Ovary (tissue), 7 donors: ENCODE measurements at regions not wholly inside any gene's neighbourhood (a gene's known extent, or its start where the extent isn't known, plus 50 kb on each side); places are given as distances from the start of the nearest gene placed in this dataset.

Experiments used
- DNase-seq, 5 donors: peaks; one replicate each; pipeline ENCODE4 v3.0.0-alpha.2; 2019 to 2020
- H3K27ac ChIP-seq, 2 donors: fragments of 200-600 bp; one replicate each; pipeline versions ENCODE4 v1.5.1 to v1.8.0; 2019 to 2022
- H3K27me3 ChIP-seq: fragments of 200-600 bp; one replicate; pipeline ENCODE4 v1.8.0; 2022
- H3K36me3 ChIP-seq: fragments of 200-600 bp; sonication (generic); one replicate; pipeline ENCODE4 v1.5.1; 2019
- H3K4me1 ChIP-seq: one replicate; pipeline ENCODE4 v1.8.1; 2013; ENCODE audit warnings: mild to moderate bottlenecking, moderate library complexity; ENCODE audit not compliant: insufficient read depth
- H3K4me3 ChIP-seq: fragments of 200-600 bp; sonication (generic); one replicate; pipeline ENCODE4 v1.5.1; 2017
- H3K9me3 ChIP-seq, 2 donors: fragments of 200-600 bp in 1 of 2; sonication (generic) in 1 of 2; one replicate each; pipeline versions ENCODE4 v1.5.1 to v1.8.1; 2013 to 2019; ENCODE audit warnings: mild to moderate bottlenecking in 1 of 2, moderate library complexity in 1 of 2
- CTCF ChIP-seq, 3 donors: fragments of 450-650 bp in 2 of 3; fragments of 200-600 bp in 1 of 3; IDR thresholded peaks; one replicate each; pipeline versions ENCODE4 v1.5.1 to v1.8.0; 2016 to 2022; ENCODE audit warnings: antibody characterized with exemption in 3 of 3, mild to moderate bottlenecking in 1 of 3
- EP300 ChIP-seq: sonication (generic); formaldehyde crosslinking; IDR thresholded peaks from one replicate; pipeline ENCODE4 v1.6.1; 2017; ENCODE audit warnings: antibody characterized with exemption
- POLR2A ChIP-seq: fragments of 450-650 bp; IDR thresholded peaks from one replicate; pipeline ENCODE4 v1.6.1; 2017; ENCODE audit warnings: antibody characterized with exemption, mild to moderate bottlenecking, moderate library complexity
- WGBS, 3 donors: extraction: QIAGEN DNeasy Blood & Tissue Kit in 1 of 3; methylation state at CpG; one replicate each; pipeline versions ENCODE4 v1.1.5 to v1.1.7; 2013 to 2017; 5-methylcytosine and 5-hydroxymethylcytosine counted together
- intact Hi-C, 4 donors: fragments of 100-400 bp; cut with DNase I; formaldehyde crosslinking; loops; one replicate each; pipeline versions ENCODE4 v1.11.0 to v1.15.1; 2022 to 2023
- donor health status: DM: no; HTN: no; CAD: no; lungs with moderate emphysema.
- donor health status: DM: no; HTN: no; CAD: no.
- donor health status: Bipolar disorder and iron deficiency.
- donor health status: DM: no; HTN: no; CAD: no.
- donor health status: DM: yes; HTN: yes; CAD: no.

DNA sequence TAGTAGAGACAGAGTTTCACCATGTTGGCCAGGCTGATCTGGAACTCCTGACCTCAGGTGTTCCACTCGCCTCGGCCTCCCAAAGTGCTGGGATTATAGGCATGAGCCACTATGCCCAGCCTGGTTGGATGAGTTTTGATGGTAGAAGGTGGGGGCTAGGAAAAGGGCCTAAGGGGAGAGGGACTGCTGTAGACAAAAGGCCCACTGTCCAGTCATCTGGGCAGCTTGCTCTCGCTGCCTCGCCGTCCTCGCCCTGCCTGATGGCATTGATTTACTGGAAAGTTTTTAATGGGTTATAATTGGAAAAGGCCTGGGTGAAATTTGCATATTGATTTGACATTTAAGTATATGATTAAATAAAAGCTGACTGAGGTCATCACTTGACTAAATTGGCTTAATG, 175.1 kb upstream of the CSF3R start:
- H3K36me3 ChIP-seq, result no peaks in the 10 kb centered on the region
- no peak for DNase-seq
- no peak overlapping the region for H3K27ac ChIP-seq
- H3K4me3 ChIP-seq, result no peak overlapping the region
- 72 to 85% (median 75%) methylated on average over 6 of the region's 6 CpGs for WGBS, 3 donors
- no peak for TF ChIP-seq CTCF (IDR thresholded peaks at IDR 0.05)
- no peak for TF ChIP-seq POLR2A
- no peak for TF ChIP-seq EP300
- H3K27me3 ChIP-seq, result no peaks in the 10 kb centered on the region
- intact Hi-C loops, result no loop called here
- H3K9me3 ChIP-seq, result no peaks in the 10 kb centered on the region
- H3K4me1 ChIP-seq, result no peaks in the 10 kb centered on the region

GRCh38 chr1:36656838-36657237, 174.1 kb upstream of the CSF3R start:
- no peaks in the 10 kb centered on the region for H3K9me3 ChIP-seq
- no peaks in the 10 kb centered on the region for H3K4me1 ChIP-seq
- no peak for DNase-seq
- TF ChIP-seq EP300 (no peak), CTCF (IDR thresholded peaks at IDR 0.05) (no peak), POLR2A (no peak)
- no peak overlapping the region for H3K4me3 ChIP-seq
- H3K27ac ChIP-seq, result no peak overlapping the region
- H3K27me3 ChIP-seq, result no peaks in the 10 kb centered on the region
- intact Hi-C loops, result no loop called here
- no peaks in the 10 kb centered on the region for H3K36me3 ChIP-seq

DNA sequence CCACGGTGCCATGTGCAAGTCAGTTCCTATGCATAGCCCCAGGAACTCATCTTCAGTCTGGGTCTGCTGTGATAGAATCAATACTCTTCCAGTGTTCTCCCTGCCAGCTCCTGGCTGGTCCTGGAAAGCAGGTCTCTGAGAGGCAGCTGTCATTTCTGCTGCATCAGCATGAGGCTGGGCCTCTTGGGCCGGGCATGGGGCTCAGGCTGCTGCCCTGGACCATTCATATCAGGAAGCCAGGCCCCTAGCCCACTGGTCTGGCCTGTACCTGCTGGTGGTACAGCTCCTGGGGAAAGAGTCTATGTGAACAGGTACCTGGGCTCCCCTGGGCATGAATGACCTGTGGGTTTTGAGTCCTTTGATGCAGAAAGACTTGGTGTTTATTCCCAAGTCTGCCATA, 173.6 kb upstream of the CSF3R start:
- no peaks in the 10 kb centered on the region for H3K27me3 ChIP-seq
- no peak overlapping the region for H3K4me3 ChIP-seq
- intact Hi-C loops, result no loop called here
- no peak overlapping the region for H3K27ac ChIP-seq
- H3K4me1 ChIP-seq, result no peaks in the 10 kb centered on the region
- 47 to 63% (median 49%) methylated on average over 2 of the region's 2 CpGs for WGBS, 3 donors
- no peaks in the 10 kb centered on the region for H3K9me3 ChIP-seq
- DNase-seq, result no peak
- TF ChIP-seq EP300, result no peak
- TF ChIP-seq CTCF (IDR thresholded peaks at IDR 0.05), result no peak
- no peak for TF ChIP-seq POLR2A
- H3K36me3 ChIP-seq, result no peaks in the 10 kb centered on the region

GRCh38 chr1:36654586-36654985, 171.9 kb upstream of the CSF3R start:
- Histone ChIP-seq H3K36me3 (no peaks in the 10 kb centered on the region), H3K27ac (no peak overlapping the region), H3K4me3 (no peak overlapping the region), H3K9me3 (no peaks in the 10 kb centered on the region), H3K27me3 (no peaks in the 10 kb centered on the region), H3K4me1 (no peaks in the 10 kb centered on the region)
- no peak for TF ChIP-seq CTCF (IDR thresholded peaks at IDR 0.05)
- no peak for TF ChIP-seq POLR2A
- TF ChIP-seq EP300, result no peak
- intact Hi-C loops, result no loop called here
- 57 to 71% (median 66%) methylated on average over 4 of the region's 4 CpGs for WGBS, 3 donors
- DNase-seq, result no peak

- Histone ChIP-seq H3K4me3 (no peak overlapping the region), H3K4me1 (no peaks in the 10 kb centered on the region), H3K9me3 (no peaks in the 10 kb centered on the region), H3K27me3 (no peaks in the 10 kb centered on the region), H3K27ac (no peak overlapping the region), H3K36me3 (no peaks in the 10 kb centered on the region)
- WGBS, 3 donors, result 42 to 49% (median 43%) methylated on average over 8 of the region's 8 CpGs
- TF ChIP-seq POLR2A, result no peak
- no peak for TF ChIP-seq CTCF (IDR thresholded peaks at IDR 0.05)
- no peak for TF ChIP-seq EP300
- intact Hi-C loops, result no loop called here
- DNase-seq, result no peak
Observed at GRCh38 chr1:36653850-36654249, 171.1 kb upstream of the CSF3R start.
